ENCODE measurements at regions not wholly inside any gene's neighbourhood (a gene's known extent, or its start where the extent isn't known, plus 50 kb on each side); places are given as distances from the start of the nearest gene placed in this dataset.

DNA sequence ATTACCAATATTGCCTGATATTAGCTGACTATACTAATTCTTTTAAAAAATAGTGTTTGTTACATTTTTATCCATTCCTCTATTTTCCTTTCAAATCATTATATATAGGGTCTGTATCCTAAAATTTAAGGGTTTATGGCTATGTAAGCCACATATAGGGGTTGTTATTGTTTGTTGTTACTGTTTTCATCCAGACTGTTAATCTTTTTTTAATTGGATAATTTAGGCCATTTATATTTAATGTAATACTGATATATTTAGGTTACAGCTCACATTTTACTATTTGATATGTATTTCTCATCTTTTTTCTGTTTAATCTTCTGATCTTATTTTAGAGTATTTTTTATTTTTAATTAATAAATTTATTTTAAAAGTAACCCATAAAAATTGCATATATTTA lies 487.1 kb upstream of the SGCG start:
- intact Hi-C loops (cut with DNase I), result no loop called here
- DNase-seq, result no peak
- Histone ChIP-seq H3K36me3 (no peaks in the 10 kb centered on the region), H3K27me3 (no peaks in the 10 kb centered on the region), H3K4me3 (no peak overlapping the region), H3K27ac (no peak overlapping the region), H3K4me1 (no peaks in the 10 kb centered on the region), H3K9me3 (peaks cover 0 to 35% (median 17%) of the 10 kb centered on the region in 12 donors)
- no peak for ATAC-seq
- no peak for TF ChIP-seq POLR2A (IDR thresholded peaks at IDR 0.05)
- TF ChIP-seq, protein P1, sequence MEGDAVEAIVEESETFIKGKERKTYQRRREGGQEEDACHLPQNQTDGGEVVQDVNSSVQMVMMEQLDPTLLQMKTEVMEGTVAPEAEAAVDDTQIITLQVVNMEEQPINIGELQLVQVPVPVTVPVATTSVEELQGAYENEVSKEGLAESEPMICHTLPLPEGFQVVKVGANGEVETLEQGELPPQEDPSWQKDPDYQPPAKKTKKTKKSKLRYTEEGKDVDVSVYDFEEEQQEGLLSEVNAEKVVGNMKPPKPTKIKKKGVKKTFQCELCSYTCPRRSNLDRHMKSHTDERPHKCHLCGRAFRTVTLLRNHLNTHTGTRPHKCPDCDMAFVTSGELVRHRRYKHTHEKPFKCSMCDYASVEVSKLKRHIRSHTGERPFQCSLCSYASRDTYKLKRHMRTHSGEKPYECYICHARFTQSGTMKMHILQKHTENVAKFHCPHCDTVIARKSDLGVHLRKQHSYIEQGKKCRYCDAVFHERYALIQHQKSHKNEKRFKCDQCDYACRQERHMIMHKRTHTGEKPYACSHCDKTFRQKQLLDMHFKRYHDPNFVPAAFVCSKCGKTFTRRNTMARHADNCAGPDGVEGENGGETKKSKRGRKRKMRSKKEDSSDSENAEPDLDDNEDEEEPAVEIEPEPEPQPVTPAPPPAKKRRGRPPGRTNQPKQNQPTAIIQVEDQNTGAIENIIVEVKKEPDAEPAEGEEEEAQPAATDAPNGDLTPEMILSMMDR (IDR thresholded peaks at IDR 0.05), result no peak

DNA sequence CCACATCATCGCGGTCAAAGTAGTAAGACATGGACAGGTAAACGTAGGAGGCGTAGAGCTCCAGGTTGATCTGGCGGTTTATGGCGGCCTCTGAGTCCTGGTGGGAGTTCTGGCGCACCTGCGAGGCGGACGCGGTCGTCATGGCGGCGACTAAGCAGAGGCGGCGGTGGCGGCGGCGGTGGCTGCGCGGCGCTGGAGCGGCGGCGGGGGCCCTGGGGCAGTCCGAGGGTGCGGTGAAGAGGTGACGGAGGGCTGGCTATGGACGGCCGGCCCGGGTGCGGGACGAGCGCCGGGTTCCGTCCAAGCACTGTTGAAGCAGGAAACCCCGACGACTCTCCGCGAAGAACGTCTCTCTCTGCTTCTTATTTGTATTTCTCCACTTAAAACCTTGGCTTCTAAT lies 484.3 kb upstream of the SGCG start:
- ATAC-seq (no peak), DNase-seq (no peak)
- H3K9me3 ChIP-seq, result peaks cover 0 to 35% (median 17%) of the 10 kb centered on the region in 12 donors
- no peaks in the 10 kb centered on the region for H3K27me3 ChIP-seq
- intact Hi-C loops (cut with DNase I), result no loop called here
- no peak overlapping the region for H3K27ac ChIP-seq
- TF ChIP-seq, protein P1 (IDR thresholded peaks at IDR 0.05), result no peak
- TF ChIP-seq POLR2A (IDR thresholded peaks at IDR 0.05), result no peak
- WGBS, 4 donors, result 63 to 87% (median 72%) methylated on average over 41 of the region's 41 CpGs
- no peaks in the 10 kb centered on the region for H3K36me3 ChIP-seq
- H3K4me3 ChIP-seq, result no peak overlapping the region
- H3K4me1 ChIP-seq, result no peaks in the 10 kb centered on the region

DNA sequence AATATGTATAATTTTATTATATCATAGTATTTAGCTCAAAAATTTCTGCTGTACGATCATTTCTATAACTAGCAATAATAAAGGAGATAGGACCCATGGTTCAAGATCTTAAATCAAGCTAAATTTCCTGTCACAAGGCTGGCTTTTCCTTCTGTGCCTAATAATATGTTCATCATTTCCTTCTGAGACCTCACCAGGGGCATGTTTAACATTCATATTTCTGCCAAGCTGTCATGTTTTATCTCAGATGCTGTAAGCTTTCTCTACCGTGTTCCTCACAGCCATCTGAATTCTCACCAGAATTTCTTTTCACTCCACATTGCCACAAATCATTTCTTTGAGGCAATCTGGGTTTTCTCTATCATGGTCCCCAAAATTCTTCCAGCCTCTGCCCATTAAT lies 482.3 kb upstream of the SGCG start:
- Histone ChIP-seq H3K27ac (no peak overlapping the region), H3K36me3 (no peaks in the 10 kb centered on the region), H3K4me3 (no peak overlapping the region), H3K27me3 (no peaks in the 10 kb centered on the region), H3K9me3 (peaks cover 0 to 20% (median 10%) of the 10 kb centered on the region in 12 donors), H3K4me1 (no peaks in the 10 kb centered on the region)
- whole genome bisulfite sequencing, 4 donors, result 36 to 56% (median 47%) methylated on average over 2 of the region's 2 CpGs
- TF ChIP-seq, protein P1 (IDR thresholded peaks at IDR 0.05), result no peak
- no peak for TF ChIP-seq POLR2A (IDR thresholded peaks at IDR 0.05)
- ATAC-seq (no peak), DNase-seq (no peak)
- intact Hi-C loops (cut with DNase I), result no loop called here

GRCh38 chr13:22700246-22700887 lies 480.4 kb upstream of the SGCG start:
- TF ChIP-seq, protein P1 (IDR thresholded peaks at IDR 0.05), result no peak
- TF ChIP-seq POLR2A (IDR thresholded peaks at IDR 0.05), result no peak
- 78 to 87% (median 85%) methylated on average over 6 of the region's 6 CpGs for WGBS, 4 donors
- H3K4me1 ChIP-seq, result no peaks in the 10 kb centered on the region
- intact Hi-C loops (cut with DNase I), result no loop called here
- H3K36me3 ChIP-seq, result no peaks in the 10 kb centered on the region
- peaks cover 0 to 1% (median 0%) of the 10 kb centered on the region in 12 donors for H3K9me3 ChIP-seq
- no peaks in the 10 kb centered on the region for H3K27me3 ChIP-seq
- ATAC-seq, result no peak
- no peak for DNase-seq
- H3K27ac ChIP-seq, result no peak overlapping the region
- H3K4me3 ChIP-seq, result no peak overlapping the region
